ENCODE measurements at regions not wholly inside any gene's neighbourhood (a gene's known extent, or its start where the extent isn't known, plus 50 kb on each side); places are given as distances from the start of the nearest gene placed in this dataset.
"Not testable (repeated sequence)": the region's sequence is repeated elsewhere in the genome, so short reads cannot be mapped to it uniquely, and the experiment has no call there.

DNA sequence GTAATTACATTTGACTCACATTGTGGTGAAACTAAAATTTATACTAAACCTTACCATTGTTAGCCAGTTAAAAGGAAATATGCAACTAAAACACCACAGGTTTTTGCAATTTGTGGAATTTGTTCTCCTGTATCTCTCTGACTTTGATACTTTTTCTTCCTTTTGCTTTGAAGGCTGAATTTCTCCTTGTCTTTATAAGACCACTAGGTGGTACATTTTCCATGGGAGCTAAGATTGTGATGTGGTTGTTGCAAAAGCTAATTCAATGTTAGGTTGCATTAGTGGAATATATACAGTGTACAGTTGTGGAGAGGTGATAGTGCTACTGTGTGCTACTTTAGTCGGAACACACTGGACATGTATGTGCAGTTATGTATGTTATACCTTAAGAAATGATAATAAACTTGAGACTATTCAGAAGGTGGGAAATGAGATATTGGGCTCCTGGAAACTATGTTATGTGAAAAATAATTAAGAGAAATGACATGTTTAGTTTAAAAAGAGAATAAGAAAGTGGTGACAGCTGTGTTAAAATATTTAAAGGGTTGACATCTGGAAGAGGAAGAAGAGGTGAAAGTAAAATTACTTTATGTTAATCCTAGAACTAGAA is 70.3 kb downstream of the ARL9 start:
- no peak overlapping the region for H3K4me3 ChIP-seq (replicated peaks in 1 of 2; ENCODE audit: low read depth in 2 of 2, low read length in 2 of 2)
- TF ChIP-seq CTCF (IDR thresholded peaks at IDR 0.05; ENCODE audit: low read depth, low read length), result peak; percentile 49
- peak; percentile 64 to 67 for DNase-seq (ENCODE audit: low read depth in 2 of 2)

GRCh38 chr4:56592417-56592816 is 86.8 kb downstream of the ARL9 start:
- DNase-seq (ENCODE audit: low read depth in 2 of 2); H3K4me3 ChIP-seq (replicated peaks in 1 of 2; ENCODE audit: low read depth in 2 of 2, low read length in 2 of 2): not testable (repeated sequence)
